ENCODE measurements at regions not wholly inside any gene's neighbourhood (a gene's known extent, or its start where the extent isn't known, plus 50 kb on each side); places are given as distances from the start of the nearest gene placed in this dataset.

GRCh38 chr2:191560411-191560980 is 117.4 kb upstream of the NABP1 start:
- no peak overlapping the region for H3K27ac ChIP-seq
- TF ChIP-seq, protein P1, sequence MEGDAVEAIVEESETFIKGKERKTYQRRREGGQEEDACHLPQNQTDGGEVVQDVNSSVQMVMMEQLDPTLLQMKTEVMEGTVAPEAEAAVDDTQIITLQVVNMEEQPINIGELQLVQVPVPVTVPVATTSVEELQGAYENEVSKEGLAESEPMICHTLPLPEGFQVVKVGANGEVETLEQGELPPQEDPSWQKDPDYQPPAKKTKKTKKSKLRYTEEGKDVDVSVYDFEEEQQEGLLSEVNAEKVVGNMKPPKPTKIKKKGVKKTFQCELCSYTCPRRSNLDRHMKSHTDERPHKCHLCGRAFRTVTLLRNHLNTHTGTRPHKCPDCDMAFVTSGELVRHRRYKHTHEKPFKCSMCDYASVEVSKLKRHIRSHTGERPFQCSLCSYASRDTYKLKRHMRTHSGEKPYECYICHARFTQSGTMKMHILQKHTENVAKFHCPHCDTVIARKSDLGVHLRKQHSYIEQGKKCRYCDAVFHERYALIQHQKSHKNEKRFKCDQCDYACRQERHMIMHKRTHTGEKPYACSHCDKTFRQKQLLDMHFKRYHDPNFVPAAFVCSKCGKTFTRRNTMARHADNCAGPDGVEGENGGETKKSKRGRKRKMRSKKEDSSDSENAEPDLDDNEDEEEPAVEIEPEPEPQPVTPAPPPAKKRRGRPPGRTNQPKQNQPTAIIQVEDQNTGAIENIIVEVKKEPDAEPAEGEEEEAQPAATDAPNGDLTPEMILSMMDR (conservative IDR thresholded peaks at IDR 0.05) = no peak

DNA sequence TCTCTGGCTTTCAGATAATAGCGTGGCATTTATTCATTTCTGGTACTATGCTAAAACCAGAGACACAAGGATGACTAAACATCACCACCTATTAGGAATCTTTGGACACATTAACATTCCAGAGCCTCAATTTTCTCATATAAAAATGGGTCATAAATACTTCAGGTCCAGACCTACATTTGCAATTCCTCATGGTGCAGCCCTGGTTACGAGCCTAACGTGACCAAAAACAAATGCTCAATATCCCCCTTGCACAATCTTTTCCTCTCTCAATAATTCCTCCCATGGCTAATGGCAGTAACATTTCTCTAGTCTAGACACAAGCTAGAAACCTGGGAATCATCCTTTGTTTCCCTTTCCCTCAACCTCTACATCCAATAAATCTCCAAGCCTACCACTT is 112.8 kb upstream of the NABP1 start:
- no peak overlapping the region for H3K27ac ChIP-seq
- TF ChIP-seq, protein P1 (conservative IDR thresholded peaks at IDR 0.05) = no peak

- TF ChIP-seq, protein P1 (conservative IDR thresholded peaks at IDR 0.05) = no peak
- no peak overlapping the region for H3K27ac ChIP-seq
Observed at GRCh38 chr2:191565647-191566198, 112.2 kb upstream of the NABP1 start.

DNA sequence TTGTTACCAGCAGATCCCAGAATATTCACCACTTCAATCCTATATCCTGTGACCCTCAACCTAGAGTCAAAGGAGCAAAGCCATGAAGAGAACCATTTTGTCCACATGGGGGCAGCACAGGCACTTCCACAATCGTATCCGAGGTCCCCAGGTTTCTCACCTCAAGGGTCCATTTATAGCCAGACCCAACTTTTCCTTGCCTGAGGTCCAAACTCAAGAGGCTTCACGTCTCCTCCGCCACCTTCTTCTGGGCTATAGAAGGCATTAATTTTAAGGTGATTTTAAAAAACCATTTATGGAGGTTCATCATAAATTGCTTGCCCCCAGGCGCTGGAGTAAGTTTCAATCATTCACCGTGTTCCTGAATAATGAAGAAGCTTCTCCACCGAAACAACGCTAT is 111.6 kb upstream of the NABP1 start:
- TF ChIP-seq, protein P1 (conservative IDR thresholded peaks at IDR 0.05) = peak; percentile 84
- no peak overlapping the region for H3K27ac ChIP-seq

GRCh38 chr2:191567206-191567605 is 110.7 kb upstream of the NABP1 start:
- TF ChIP-seq, protein P1 (conservative IDR thresholded peaks at IDR 0.05) = no peak
- no peak overlapping the region for H3K27ac ChIP-seq

DNA sequence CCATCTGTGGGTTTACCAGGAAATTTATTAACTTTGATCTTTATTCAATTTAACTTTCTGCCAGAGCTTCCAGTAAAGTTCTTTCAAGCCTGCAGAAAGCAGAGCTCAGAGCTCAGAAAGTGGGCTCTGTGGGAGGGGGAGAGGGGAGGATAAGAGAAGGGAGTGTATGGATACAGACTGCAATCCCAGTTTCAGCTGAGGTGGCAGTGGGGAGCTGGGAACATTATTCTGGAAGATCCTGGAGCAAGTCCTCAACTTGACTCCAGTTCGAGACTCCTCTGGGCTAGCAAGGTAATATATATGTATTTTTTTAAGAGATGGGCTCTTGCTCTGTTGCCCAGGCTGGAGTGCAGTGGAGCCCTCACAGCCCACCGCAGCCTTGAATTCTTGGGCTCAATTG is 108.9 kb upstream of the NABP1 start:
- TF ChIP-seq, protein P1 (conservative IDR thresholded peaks at IDR 0.05) = no peak
- H3K27ac ChIP-seq = no peak overlapping the region

DNA sequence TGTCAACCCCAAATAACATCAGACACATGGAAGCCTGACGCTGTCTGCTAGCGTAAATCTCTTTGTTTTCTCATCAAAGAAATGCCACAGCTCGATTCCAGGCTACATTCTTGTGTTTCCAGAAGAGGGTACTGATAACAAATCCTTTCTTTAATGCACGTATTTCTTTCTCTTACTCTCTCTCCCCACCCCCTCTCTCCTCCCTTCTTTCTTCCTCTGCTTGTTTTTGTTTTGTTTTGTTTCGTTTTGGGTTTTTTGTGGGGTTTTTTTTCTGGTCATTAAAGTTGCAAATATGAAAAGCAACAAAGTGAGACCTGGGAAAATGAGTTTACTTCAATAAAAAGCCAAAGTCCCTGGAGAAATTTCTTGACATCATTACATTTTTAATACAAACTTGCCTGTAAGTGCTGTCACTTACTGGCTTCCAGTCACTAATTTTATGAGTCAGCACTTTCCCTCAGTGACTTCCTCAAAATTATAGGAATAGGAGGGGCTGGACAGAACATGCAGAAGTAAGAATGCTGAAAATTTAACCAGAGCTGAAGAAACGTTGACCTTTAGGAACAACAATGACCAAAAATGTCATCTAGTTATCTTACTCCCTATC is 106.7 kb upstream of the NABP1 start:
- TF ChIP-seq, protein P1 (conservative IDR thresholded peaks at IDR 0.05) = peak; percentile 71
- H3K27ac ChIP-seq = no peak overlapping the region

Data from VCaP (cell line).